Ammon's horn (tissue), 1 donor: ENCODE measurements at regions not wholly inside any gene's neighbourhood (a gene's known extent, or its start where the extent isn't known, plus 50 kb on each side); places are given as distances from the start of the nearest gene placed in this dataset.

Experiments used
- DNase-seq: peaks from one replicate; pipeline ENCODE4 v3.0.0-alpha.2; 2016; ENCODE audit warnings: low spot score

- no peak for DNase-seq
Observed at GRCh38 chr5:132130918-132131715, 57.5 kb downstream of the CSF2 start.

DNA sequence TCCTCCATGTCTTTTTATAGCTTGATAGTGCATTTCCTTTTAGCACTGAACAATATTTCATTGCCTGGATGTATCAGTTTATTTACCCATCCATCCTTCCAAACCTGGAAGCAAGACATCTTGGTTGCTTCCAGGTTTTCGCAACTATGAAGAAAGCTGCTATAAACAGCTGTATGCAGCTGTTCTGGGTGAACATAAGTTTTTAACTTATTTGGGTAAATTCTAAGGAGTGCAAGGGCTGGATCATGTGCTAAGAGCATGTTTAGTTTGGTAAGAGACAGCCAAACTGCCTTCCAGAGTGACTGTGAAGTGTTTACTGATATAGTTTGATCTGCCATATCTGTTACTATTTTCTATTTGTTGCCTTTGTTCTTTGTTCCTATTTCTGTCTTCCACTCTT lies 58.5 kb downstream of the CSF2 start:
- no peak for DNase-seq

DNA sequence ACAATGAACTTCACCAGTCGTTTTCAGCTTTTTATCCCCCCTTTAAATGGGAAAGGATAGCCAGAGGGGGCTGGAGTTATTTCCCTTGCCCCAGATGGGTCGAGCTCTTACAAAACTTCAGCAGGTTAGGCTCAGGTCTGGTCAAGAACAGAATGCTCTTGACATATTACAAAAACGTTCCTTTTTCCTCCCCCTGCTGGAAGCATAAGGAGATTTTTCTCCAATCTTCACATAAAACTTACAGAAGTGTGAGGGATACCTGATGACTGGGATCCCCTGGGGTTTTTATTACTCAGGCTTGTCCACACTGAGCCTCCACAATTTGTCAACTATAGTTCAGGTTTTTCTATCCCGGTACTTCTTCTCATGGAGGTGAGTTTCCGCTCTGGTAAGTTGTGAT lies 60.8 kb downstream of the CSF2 start:
- no peak for DNase-seq

DNA sequence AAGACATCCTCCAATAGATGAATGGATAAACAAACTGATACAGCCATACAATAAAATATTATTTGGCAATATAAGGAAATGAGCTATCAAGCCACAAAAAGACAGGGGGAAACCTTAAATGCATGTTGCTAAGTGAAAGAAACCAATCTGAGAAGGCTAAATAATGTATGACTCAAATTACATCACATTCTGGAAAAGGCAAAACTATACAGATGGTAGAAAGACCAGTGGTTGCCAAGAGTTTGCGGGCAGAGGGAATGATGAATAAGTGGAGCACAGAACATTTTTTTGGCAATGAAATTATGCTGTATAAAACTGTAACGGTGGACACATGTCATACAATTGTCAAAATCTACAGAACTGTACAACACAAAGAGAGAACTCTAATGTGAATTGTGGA lies 63.3 kb downstream of the CSF2 start:
- DNase-seq: peak; percentile 47

DNA sequence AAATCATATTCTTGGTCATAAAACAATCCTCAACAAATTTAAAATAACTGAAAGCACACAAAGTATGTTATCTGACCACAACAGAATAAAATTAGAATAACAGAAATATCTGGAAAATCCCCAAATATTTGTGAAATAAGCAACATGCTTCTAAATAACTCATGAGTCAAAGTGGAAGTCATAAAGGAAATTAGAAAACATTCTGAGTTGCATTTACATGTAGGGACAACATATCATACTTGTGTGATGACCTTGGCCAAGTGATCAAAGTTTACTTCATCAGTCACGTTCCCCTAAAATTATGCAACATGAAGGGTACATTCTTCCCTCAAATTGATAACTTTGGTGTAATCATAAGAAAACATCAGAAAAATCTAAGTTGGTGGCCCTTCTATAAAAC lies 64.7 kb downstream of the CSF2 start:
- DNase-seq: no peak
